ENCODE measurements at regions not wholly inside any gene's neighbourhood (a gene's known extent, or its start where the extent isn't known, plus 50 kb on each side); places are given as distances from the start of the nearest gene placed in this dataset.

DNA sequence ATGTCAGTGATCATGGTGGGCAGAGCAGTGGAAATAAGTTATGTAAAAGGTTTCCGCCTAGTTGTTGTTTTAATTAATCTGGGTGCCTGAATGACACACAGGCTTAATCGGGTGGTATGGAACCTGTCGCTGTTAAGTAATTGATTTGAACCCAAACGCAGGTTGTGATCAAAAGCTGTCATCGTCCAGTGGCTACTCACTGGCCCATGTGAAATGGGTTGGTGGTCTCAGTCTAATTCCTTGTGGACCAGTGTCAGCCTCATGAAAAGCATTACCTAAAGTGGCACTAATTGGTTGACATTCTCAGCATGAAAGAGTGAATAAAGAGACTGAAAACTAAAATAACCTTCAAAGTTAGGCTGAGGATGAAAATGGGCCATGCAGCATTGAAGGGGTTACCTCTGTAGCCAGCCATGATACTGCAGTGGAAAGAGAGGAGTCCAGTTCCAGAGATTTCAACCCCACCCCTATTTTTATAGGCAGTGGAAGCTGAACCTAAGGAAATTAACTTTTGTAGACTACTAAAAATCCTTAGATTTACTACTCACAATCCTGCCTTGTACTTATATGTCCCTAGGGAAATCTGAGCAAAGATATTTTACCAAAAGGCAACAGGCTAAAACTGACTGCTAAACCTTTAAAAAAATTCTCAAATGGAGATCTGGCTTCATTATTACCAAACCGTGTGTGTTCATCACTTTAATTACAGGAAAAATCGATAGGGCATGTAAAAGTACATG lies 251.7 kb upstream of the TENM3 start:
- no peaks in the 10 kb centered on the region for H3K4me1 ChIP-seq (ENCODE audit: control insufficient read depth, insufficient read depth, low read length, unreplicated experiment)
- no peaks in the 10 kb centered on the region for H3K36me3 ChIP-seq (ENCODE audit: insufficient read depth, low read length)
- H3K4me3 ChIP-seq (ENCODE audit: low read depth, low read length): no peak overlapping the region
- H3K27ac ChIP-seq (ENCODE audit: low read depth, low read length): no peak overlapping the region
- H3K27me3 ChIP-seq (ENCODE audit: insufficient read depth, low read length): no peaks in the 10 kb centered on the region
- no peaks in the 10 kb centered on the region for H3K79me2 ChIP-seq (ENCODE audit: control insufficient read depth, insufficient read depth, low read length, unreplicated experiment)
- no peak overlapping the region for H2AFZ ChIP-seq (ENCODE audit: low read length, unreplicated experiment)

DNA sequence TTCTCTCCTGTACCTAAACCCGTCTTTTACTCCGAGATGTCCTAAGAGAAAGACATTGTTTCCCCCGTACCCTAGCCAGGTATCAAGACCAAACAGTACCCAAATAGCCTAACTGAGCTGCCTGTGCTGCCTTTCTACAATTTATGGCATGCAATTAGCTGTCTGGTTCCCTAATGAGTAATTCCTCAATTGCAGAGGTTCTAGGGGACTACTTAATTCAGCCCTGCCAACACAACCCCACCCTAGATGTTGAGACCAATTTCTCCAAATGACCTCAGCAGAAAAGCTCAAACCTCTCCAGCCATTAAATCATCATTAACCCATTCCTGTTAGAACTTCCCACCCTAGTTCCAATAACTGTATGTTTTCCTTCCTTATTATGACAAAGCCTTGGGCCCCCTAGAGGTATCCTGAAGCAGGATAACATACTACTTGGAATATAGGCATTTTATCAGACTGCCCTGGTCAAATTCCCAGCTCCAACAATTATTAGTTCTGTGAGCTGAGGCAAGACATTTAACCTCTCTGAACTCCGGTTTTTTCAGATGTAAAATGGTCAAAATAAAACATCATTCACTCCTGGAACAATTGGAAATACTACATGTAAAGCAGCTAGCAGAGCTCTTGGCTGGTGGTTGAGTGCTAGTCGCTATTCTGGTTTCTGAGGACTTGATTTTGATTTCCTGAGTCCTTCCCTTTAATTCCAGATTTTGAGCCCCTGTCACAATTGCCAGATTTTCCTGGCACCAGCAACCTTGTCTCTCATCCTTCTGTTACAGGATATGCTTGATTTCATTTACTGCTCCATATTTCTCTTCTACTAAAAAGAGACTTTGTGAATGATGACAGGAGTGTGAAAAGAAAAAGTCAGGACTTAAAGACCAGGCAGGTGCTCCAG lies 244.6 kb upstream of the TENM3 start:
- Histone ChIP-seq H3K4me1 (ENCODE audit: control insufficient read depth, insufficient read depth, low read length, unreplicated experiment) (no peaks in the 10 kb centered on the region), H3K4me3 (ENCODE audit: low read depth, low read length) (no peak overlapping the region), H3K27me3 (ENCODE audit: insufficient read depth, low read length) (no peaks in the 10 kb centered on the region), H3K79me2 (ENCODE audit: control insufficient read depth, insufficient read depth, low read length, unreplicated experiment) (no peaks in the 10 kb centered on the region), H3K36me3 (ENCODE audit: insufficient read depth, low read length) (no peaks in the 10 kb centered on the region), H2AFZ (ENCODE audit: low read length, unreplicated experiment) (no peak overlapping the region), H3K27ac (ENCODE audit: low read depth, low read length) (no peak overlapping the region)

DNA sequence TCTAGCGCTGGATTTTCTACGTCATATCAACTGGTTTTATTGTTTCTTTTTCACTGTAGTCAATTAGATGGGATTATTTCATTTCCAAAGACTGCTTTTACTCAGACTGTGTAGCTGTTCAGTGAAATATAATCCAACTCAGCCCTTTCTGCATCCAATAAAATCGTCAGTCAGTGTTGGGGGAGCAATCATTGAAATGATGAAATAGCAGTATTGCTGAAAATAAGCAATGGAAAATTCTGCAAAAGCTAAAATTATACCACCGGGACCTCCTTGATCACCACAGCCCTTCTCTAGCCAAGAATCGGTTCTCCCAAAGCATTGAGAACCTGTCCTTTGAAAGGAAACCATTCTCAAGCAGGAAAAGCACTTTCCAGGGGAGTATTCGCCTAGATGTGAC lies 243.1 kb upstream of the TENM3 start:
- no peak overlapping the region for H3K4me3 ChIP-seq (ENCODE audit: low read depth, low read length)
- H3K27ac ChIP-seq (ENCODE audit: low read depth, low read length): no peak overlapping the region
- no peak overlapping the region for H2AFZ ChIP-seq (ENCODE audit: low read length, unreplicated experiment)
- no peaks in the 10 kb centered on the region for H3K27me3 ChIP-seq (ENCODE audit: insufficient read depth, low read length)
- H3K4me1 ChIP-seq (ENCODE audit: control insufficient read depth, insufficient read depth, low read length, unreplicated experiment): no peaks in the 10 kb centered on the region
- H3K36me3 ChIP-seq (ENCODE audit: insufficient read depth, low read length): no peaks in the 10 kb centered on the region
- H3K79me2 ChIP-seq (ENCODE audit: control insufficient read depth, insufficient read depth, low read length, unreplicated experiment): no peaks in the 10 kb centered on the region

DNA sequence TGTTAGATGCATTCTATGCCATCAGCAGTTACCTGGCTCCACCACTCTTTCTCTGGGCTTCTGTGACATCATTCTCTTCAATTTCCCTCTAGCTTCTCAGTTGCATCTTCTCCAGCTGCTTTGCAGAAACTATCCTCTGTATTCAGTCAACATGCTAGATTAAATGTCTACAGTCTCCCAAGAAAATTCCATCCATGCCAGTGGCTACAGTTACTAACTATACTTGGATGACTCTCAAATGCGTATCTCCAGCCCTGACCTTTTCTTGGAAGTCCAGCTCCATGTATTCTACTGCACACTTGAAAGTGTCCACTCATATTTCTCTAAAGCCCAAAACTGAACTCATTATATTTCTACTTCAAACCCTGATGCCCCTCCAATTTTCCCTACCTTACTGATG lies 232.3 kb upstream of the TENM3 start:
- no peaks in the 10 kb centered on the region for H3K4me1 ChIP-seq (ENCODE audit: control insufficient read depth, insufficient read depth, low read length, unreplicated experiment)
- no peak overlapping the region for H3K27ac ChIP-seq (ENCODE audit: low read depth, low read length)
- H3K36me3 ChIP-seq (ENCODE audit: insufficient read depth, low read length): no peaks in the 10 kb centered on the region
- no peaks in the 10 kb centered on the region for H3K27me3 ChIP-seq (ENCODE audit: insufficient read depth, low read length)
- H3K79me2 ChIP-seq (ENCODE audit: control insufficient read depth, insufficient read depth, low read length, unreplicated experiment): no peaks in the 10 kb centered on the region
- H2AFZ ChIP-seq (ENCODE audit: low read length, unreplicated experiment): no peak overlapping the region
- H3K4me3 ChIP-seq (ENCODE audit: low read depth, low read length): no peak overlapping the region

- Histone ChIP-seq H3K36me3 (ENCODE audit: insufficient read depth, low read length) (no peaks in the 10 kb centered on the region), H3K79me2 (ENCODE audit: control insufficient read depth, insufficient read depth, low read length, unreplicated experiment) (no peaks in the 10 kb centered on the region), H3K27me3 (ENCODE audit: insufficient read depth, low read length) (no peaks in the 10 kb centered on the region), H3K4me3 (ENCODE audit: low read depth, low read length) (no peak overlapping the region), H2AFZ (ENCODE audit: low read length, unreplicated experiment) (no peak overlapping the region), H3K27ac (ENCODE audit: low read depth, low read length) (no peak overlapping the region), H3K4me1 (ENCODE audit: control insufficient read depth, insufficient read depth, low read length, unreplicated experiment) (no peaks in the 10 kb centered on the region)
Measured at GRCh38 chr4:182014164-182014563, 229.0 kb upstream of the TENM3 start.

DNA sequence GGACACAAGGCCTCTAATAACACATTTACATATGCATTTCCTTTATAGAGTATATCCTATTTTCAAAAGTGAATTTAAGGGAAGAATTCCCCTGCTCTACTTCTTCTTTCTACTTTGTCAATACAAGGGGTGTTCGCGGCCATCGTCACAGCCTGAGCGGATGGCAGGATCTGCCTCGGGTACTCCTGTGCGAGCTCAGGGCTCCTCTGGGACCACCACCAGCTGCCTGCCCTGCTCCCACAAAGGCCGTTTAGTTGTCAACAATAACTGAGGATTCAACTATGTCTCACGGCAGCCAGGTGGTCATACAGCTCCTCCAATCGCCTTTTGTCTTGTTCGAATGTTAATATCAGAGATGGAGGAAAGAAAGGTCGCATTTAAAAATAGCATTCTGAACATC lies 228.2 kb upstream of the TENM3 start:
- no peaks in the 10 kb centered on the region for H3K4me1 ChIP-seq (ENCODE audit: control insufficient read depth, insufficient read depth, low read length, unreplicated experiment)
- no peak overlapping the region for H2AFZ ChIP-seq (ENCODE audit: low read length, unreplicated experiment)
- H3K4me3 ChIP-seq (ENCODE audit: low read depth, low read length): no peak overlapping the region
- H3K79me2 ChIP-seq (ENCODE audit: control insufficient read depth, insufficient read depth, low read length, unreplicated experiment): no peaks in the 10 kb centered on the region
- H3K27ac ChIP-seq (ENCODE audit: low read depth, low read length): no peak overlapping the region
- H3K27me3 ChIP-seq (ENCODE audit: insufficient read depth, low read length): no peaks in the 10 kb centered on the region
- H3K36me3 ChIP-seq (ENCODE audit: insufficient read depth, low read length): no peaks in the 10 kb centered on the region

DNA sequence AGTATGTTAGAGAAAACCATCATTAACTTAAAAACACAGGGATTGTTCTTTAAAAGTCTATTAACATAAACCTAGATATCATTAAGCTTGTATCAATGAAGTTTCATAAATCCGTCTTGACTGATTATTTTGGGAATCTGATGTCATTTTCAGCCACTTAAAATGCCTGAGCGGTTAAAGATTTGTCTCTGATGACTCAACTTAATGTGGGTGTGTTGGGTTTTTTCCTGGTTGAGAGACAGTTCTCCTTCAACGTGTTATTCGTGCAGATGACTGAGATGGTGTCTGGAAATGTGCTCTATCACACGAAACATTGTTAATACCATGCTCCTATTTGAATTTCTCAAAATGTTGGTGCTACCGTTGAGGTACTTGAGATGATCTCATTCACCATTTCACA lies 227.3 kb upstream of the TENM3 start:
- H3K27ac ChIP-seq (ENCODE audit: low read depth, low read length): no peak overlapping the region
- no peak overlapping the region for H2AFZ ChIP-seq (ENCODE audit: low read length, unreplicated experiment)
- no peak overlapping the region for H3K4me3 ChIP-seq (ENCODE audit: low read depth, low read length)
- no peaks in the 10 kb centered on the region for H3K27me3 ChIP-seq (ENCODE audit: insufficient read depth, low read length)
- no peaks in the 10 kb centered on the region for H3K79me2 ChIP-seq (ENCODE audit: control insufficient read depth, insufficient read depth, low read length, unreplicated experiment)
- H3K4me1 ChIP-seq (ENCODE audit: control insufficient read depth, insufficient read depth, low read length, unreplicated experiment): no peaks in the 10 kb centered on the region
- H3K36me3 ChIP-seq (ENCODE audit: insufficient read depth, low read length): no peaks in the 10 kb centered on the region

DNA sequence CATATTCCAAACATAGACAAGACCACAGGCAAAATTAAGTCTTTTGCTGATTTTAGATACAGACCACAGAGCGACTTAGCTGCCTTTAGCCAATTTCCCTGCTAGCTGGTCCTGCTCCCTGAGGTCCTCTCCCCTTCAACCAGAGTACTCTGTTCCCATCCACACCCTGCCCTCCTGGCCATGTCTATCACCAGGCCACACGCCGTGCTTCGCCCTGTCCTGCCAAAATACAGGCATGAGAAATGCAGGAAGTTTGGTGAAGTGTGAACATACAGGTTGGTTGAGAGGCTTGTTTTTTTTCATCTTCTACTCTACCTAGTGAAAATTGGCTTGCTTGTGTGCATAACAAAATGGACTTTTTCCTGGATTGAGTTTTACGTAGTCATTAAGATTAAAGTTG lies 226.2 kb upstream of the TENM3 start:
- Histone ChIP-seq H3K4me3 (ENCODE audit: low read depth, low read length) (no peak overlapping the region), H3K79me2 (ENCODE audit: control insufficient read depth, insufficient read depth, low read length, unreplicated experiment) (no peaks in the 10 kb centered on the region), H3K4me1 (ENCODE audit: control insufficient read depth, insufficient read depth, low read length, unreplicated experiment) (no peaks in the 10 kb centered on the region), H2AFZ (ENCODE audit: low read length, unreplicated experiment) (no peak overlapping the region), H3K27ac (ENCODE audit: low read depth, low read length) (no peak overlapping the region), H3K36me3 (ENCODE audit: insufficient read depth, low read length) (no peaks in the 10 kb centered on the region), H3K27me3 (ENCODE audit: insufficient read depth, low read length) (no peaks in the 10 kb centered on the region)

- Histone ChIP-seq H3K4me1 (ENCODE audit: control insufficient read depth, insufficient read depth, low read length, unreplicated experiment) (no peaks in the 10 kb centered on the region), H3K79me2 (ENCODE audit: control insufficient read depth, insufficient read depth, low read length, unreplicated experiment) (no peaks in the 10 kb centered on the region), H3K36me3 (ENCODE audit: insufficient read depth, low read length) (no peaks in the 10 kb centered on the region), H3K27ac (ENCODE audit: low read depth, low read length) (no peak overlapping the region), H3K4me3 (ENCODE audit: low read depth, low read length) (no peak overlapping the region), H2AFZ (ENCODE audit: low read length, unreplicated experiment) (no peak overlapping the region), H3K27me3 (ENCODE audit: insufficient read depth, low read length) (no peaks in the 10 kb centered on the region)
Measured at GRCh38 chr4:182018691-182019090, 224.5 kb upstream of the TENM3 start.

GRCh38 chr4:182019148-182019652 lies 224.0 kb upstream of the TENM3 start:
- Histone ChIP-seq H2AFZ (ENCODE audit: low read length, unreplicated experiment) (no peak overlapping the region), H3K79me2 (ENCODE audit: control insufficient read depth, insufficient read depth, low read length, unreplicated experiment) (no peaks in the 10 kb centered on the region), H3K36me3 (ENCODE audit: insufficient read depth, low read length) (no peaks in the 10 kb centered on the region), H3K4me3 (ENCODE audit: low read depth, low read length) (no peak overlapping the region), H3K27ac (ENCODE audit: low read depth, low read length) (no peak overlapping the region), H3K4me1 (ENCODE audit: control insufficient read depth, insufficient read depth, low read length, unreplicated experiment) (no peaks in the 10 kb centered on the region), H3K27me3 (ENCODE audit: insufficient read depth, low read length) (no peaks in the 10 kb centered on the region)

DNA sequence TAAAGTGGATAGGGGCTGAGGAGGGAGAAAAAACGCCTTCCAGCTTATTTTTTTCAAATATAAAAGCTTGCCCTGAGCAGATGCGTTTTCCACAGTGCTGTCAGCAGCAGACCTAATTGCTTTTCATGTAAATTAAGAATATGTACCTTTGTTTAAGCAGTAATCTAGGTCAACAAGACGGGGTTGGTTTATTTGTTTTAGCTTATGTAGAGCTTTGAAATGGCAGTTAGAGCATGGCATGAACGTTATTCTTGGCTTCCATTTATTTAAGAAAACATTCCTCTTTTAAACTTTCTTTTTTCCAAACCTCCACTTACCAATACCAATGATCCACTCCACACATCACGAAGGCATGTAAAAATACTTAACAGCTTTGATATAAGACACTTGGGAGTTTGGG lies 220.3 kb upstream of the TENM3 start:
- Histone ChIP-seq H2AFZ (ENCODE audit: low read length, unreplicated experiment) (peak overlapping the region; percentile 70), H3K4me1 (ENCODE audit: control insufficient read depth, insufficient read depth, low read length, unreplicated experiment) (no peaks in the 10 kb centered on the region), H3K36me3 (ENCODE audit: insufficient read depth, low read length) (no peaks in the 10 kb centered on the region), H3K4me3 (ENCODE audit: low read depth, low read length) (no peak overlapping the region), H3K27ac (ENCODE audit: low read depth, low read length) (no peak overlapping the region), H3K27me3 (ENCODE audit: insufficient read depth, low read length) (no peaks in the 10 kb centered on the region), H3K79me2 (ENCODE audit: control insufficient read depth, insufficient read depth, low read length, unreplicated experiment) (no peaks in the 10 kb centered on the region)
